ENCODE measurements at regions not wholly inside any gene's neighbourhood (a gene's known extent, or its start where the extent isn't known, plus 50 kb on each side); places are given as distances from the start of the nearest gene placed in this dataset.
"Not testable (repeated sequence)": the region's sequence is repeated elsewhere in the genome, so short reads cannot be mapped to it uniquely, and the experiment has no call there.

- DNase-seq: no peak
- Mint-ChIP-seq H3K27ac (no peak overlapping the region), H3K9me3 (no peaks in the 10 kb centered on the region), H3K4me1 (no peaks in the 10 kb centered on the region), H3K36me3 (ENCODE audit: low read depth) (no peaks in the 10 kb centered on the region), H3K27me3 (peaks cover 2% of the 10 kb centered on the region), H3K4me3 (no peak overlapping the region)
- ChIA-PET CTCF (interaction anchor here (1.4 kb wide), 1 partner anchor 9 kb away, joined by 3 read pairs; no protein-coding TSS in a partner anchor), POLR2A (no interaction called here)
These were observed 85.5 kb upstream of the RPL38 start for GRCh38 chr17:74117999-74118421.

GRCh38 chr17:74118504-74118903, 85.0 kb upstream of the RPL38 start:
- Mint-ChIP-seq H3K36me3 (ENCODE audit: low read depth) (no peaks in the 10 kb centered on the region), H3K27me3 (peaks cover 4% of the 10 kb centered on the region), H3K27ac (no peak overlapping the region), H3K9me3 (no peaks in the 10 kb centered on the region), H3K4me3 (no peak overlapping the region), H3K4me1 (no peaks in the 10 kb centered on the region)
- ChIA-PET CTCF (interaction anchor here (1.4 kb wide), 1 partner anchor 9 kb away, joined by 3 read pairs; no protein-coding TSS in a partner anchor), POLR2A (no interaction called here)
- no peak for DNase-seq

- Mint-ChIP-seq H3K9me3 (no peaks in the 10 kb centered on the region), H3K4me3 (no peak overlapping the region), H3K4me1 (no peaks in the 10 kb centered on the region), H3K27ac (no peak overlapping the region), H3K36me3 (ENCODE audit: low read depth) (no peaks in the 10 kb centered on the region), H3K27me3 (peaks cover 6% of the 10 kb centered on the region)
- ChIA-PET POLR2A (no interaction called here), CTCF (interaction anchor here (1.4 kb wide), 1 partner anchor 10 kb away, joined by 3 read pairs; no protein-coding TSS in a partner anchor)
- no peak for DNase-seq
These were observed 84.4 kb upstream of the RPL38 start for GRCh38 chr17:74119049-74119580.

- no peaks in the 10 kb centered on the region for H3K4me1 Mint-ChIP-seq
- H3K27ac Mint-ChIP-seq: no peak overlapping the region
- DNase-seq: no peak
- no peak overlapping the region for H3K4me3 Mint-ChIP-seq
- H3K27me3 Mint-ChIP-seq: peaks cover 7% of the 10 kb centered on the region
- ChIA-PET POLR2A (no interaction called here), CTCF (interaction anchor here (1.1 kb wide), 1 partner anchor 10 kb away, joined by 3 read pairs; no protein-coding TSS in a partner anchor)
- H3K9me3 Mint-ChIP-seq: no peaks in the 10 kb centered on the region
- H3K36me3 Mint-ChIP-seq (ENCODE audit: low read depth): no peaks in the 10 kb centered on the region
These were observed 83.5 kb upstream of the RPL38 start for GRCh38 chr17:74119965-74120364.

- H3K27ac Mint-ChIP-seq: no peak overlapping the region
These were observed 80.1 kb upstream of the RPL38 start for GRCh38 chr17:74123350-74123749.

GRCh38 chr17:74123866-74124444, 79.5 kb upstream of the RPL38 start:
- no peak for DNase-seq
- peaks cover 7% of the 10 kb centered on the region for H3K27me3 Mint-ChIP-seq
- no peaks in the 10 kb centered on the region for H3K36me3 Mint-ChIP-seq (ENCODE audit: low read depth)
- ChIA-PET POLR2A (no interaction called here), CTCF (no interaction called here)
- H3K27ac Mint-ChIP-seq: no peak overlapping the region
- no peaks in the 10 kb centered on the region for H3K4me1 Mint-ChIP-seq
- H3K4me3 Mint-ChIP-seq: no peak overlapping the region
- H3K9me3 Mint-ChIP-seq: no peaks in the 10 kb centered on the region

More at GRCh38 chr17:74123350-74123749, 80.1 kb upstream of the RPL38 start:
- no peak overlapping the region for H3K4me3 Mint-ChIP-seq
- no peak for DNase-seq
- POLR2A ChIA-PET: no interaction called here
- no peaks in the 10 kb centered on the region for H3K36me3 Mint-ChIP-seq (ENCODE audit: low read depth)
- peaks cover 7% of the 10 kb centered on the region for H3K27me3 Mint-ChIP-seq
- no peaks in the 10 kb centered on the region for H3K4me1 Mint-ChIP-seq
- CTCF ChIA-PET: no interaction called here
- H3K9me3 Mint-ChIP-seq: no peaks in the 10 kb centered on the region

- H3K4me3 Mint-ChIP-seq: no peak overlapping the region
- H3K27me3 Mint-ChIP-seq: peaks cover 7% of the 10 kb centered on the region
- DNase-seq: no peak
- no peaks in the 10 kb centered on the region for H3K4me1 Mint-ChIP-seq
- H3K9me3 Mint-ChIP-seq: no peaks in the 10 kb centered on the region
- ChIA-PET CTCF (no interaction called here), POLR2A (no interaction called here)
- H3K36me3 Mint-ChIP-seq (ENCODE audit: low read depth): no peaks in the 10 kb centered on the region
- no peak overlapping the region for H3K27ac Mint-ChIP-seq
These were observed 78.3 kb upstream of the RPL38 start for GRCh38 chr17:74125156-74125555.

- no peaks in the 10 kb centered on the region for H3K9me3 Mint-ChIP-seq
- ChIA-PET CTCF (no interaction called here), POLR2A (no interaction called here)
- H3K36me3 Mint-ChIP-seq (ENCODE audit: low read depth): no peaks in the 10 kb centered on the region
- H3K4me3 Mint-ChIP-seq: no peak overlapping the region
- H3K27ac Mint-ChIP-seq: no peak overlapping the region
- DNase-seq: no peak
- H3K27me3 Mint-ChIP-seq: peaks cover 7% of the 10 kb centered on the region
- H3K4me1 Mint-ChIP-seq: no peaks in the 10 kb centered on the region
These were observed 77.1 kb upstream of the RPL38 start for GRCh38 chr17:74126179-74126900.

- no peak for DNase-seq
- Mint-ChIP-seq H3K4me3 (no peak overlapping the region), H3K9me3 (no peaks in the 10 kb centered on the region), H3K36me3 (ENCODE audit: low read depth) (no peaks in the 10 kb centered on the region), H3K27me3 (peaks cover 5% of the 10 kb centered on the region), H3K4me1 (no peaks in the 10 kb centered on the region), H3K27ac (no peak overlapping the region)
- ChIA-PET CTCF (no interaction called here), POLR2A (no interaction called here)
These were observed 76.5 kb upstream of the RPL38 start for GRCh38 chr17:74126959-74127358.

- Mint-ChIP-seq H3K4me3 (no peak overlapping the region), H3K27ac (no peak overlapping the region), H3K4me1 (no peaks in the 10 kb centered on the region), H3K36me3 (ENCODE audit: low read depth) (no peaks in the 10 kb centered on the region), H3K27me3 (peaks cover 7% of the 10 kb centered on the region), H3K9me3 (no peaks in the 10 kb centered on the region)
- DNase-seq: no peak
- POLR2A ChIA-PET: no interaction called here
- CTCF ChIA-PET: no interaction called here
These were observed 74.8 kb upstream of the RPL38 start for GRCh38 chr17:74128456-74129211.

- POLR2A ChIA-PET; CTCF ChIA-PET; H3K4me3 Mint-ChIP-seq; DNase-seq; H3K9me3 Mint-ChIP-seq; H3K27me3 Mint-ChIP-seq; H3K36me3 Mint-ChIP-seq (ENCODE audit: low read depth); H3K4me1 Mint-ChIP-seq; H3K27ac Mint-ChIP-seq: not testable (repeated sequence)
These were observed 73.7 kb upstream of the RPL38 start for GRCh38 chr17:74129800-74130199.

- CTCF ChIA-PET: no interaction called here
- POLR2A ChIA-PET: no interaction called here
- Mint-ChIP-seq H3K9me3 (no peaks in the 10 kb centered on the region), H3K36me3 (ENCODE audit: low read depth) (no peaks in the 10 kb centered on the region), H3K4me3 (no peak overlapping the region), H3K27me3 (peaks cover 4% of the 10 kb centered on the region), H3K4me1 (no peaks in the 10 kb centered on the region), H3K27ac (no peak overlapping the region)
- no peak for DNase-seq
These were observed 73.2 kb upstream of the RPL38 start for GRCh38 chr17:74130276-74130675.

GRCh38 chr17:74130841-74131240, 72.6 kb upstream of the RPL38 start:
- ChIA-PET POLR2A (no interaction called here), CTCF (no interaction called here)
- no peaks in the 10 kb centered on the region for H3K36me3 Mint-ChIP-seq (ENCODE audit: low read depth)
- no peak overlapping the region for H3K4me3 Mint-ChIP-seq
- H3K27me3 Mint-ChIP-seq: peaks cover 4% of the 10 kb centered on the region
- no peak for DNase-seq
- no peaks in the 10 kb centered on the region for H3K4me1 Mint-ChIP-seq
- H3K9me3 Mint-ChIP-seq: no peaks in the 10 kb centered on the region
- H3K27ac Mint-ChIP-seq: no peak overlapping the region
